Mesothelial cell of epicardium (in vitro differentiated cells): ENCODE measurements at regions not wholly inside any gene's neighbourhood (a gene's known extent, or its start where the extent isn't known, plus 50 kb on each side); places are given as distances from the start of the nearest gene placed in this dataset.

Experiments used
- DNase-seq, 2 experiments: peaks; one replicate each; pipeline ENCODE4 v3.0.0; 2021; ENCODE audit warnings: low spot score in 2 of 2; ENCODE audit not compliant: unreplicated experiment in 2 of 2
- H3K27ac Mint-ChIP-seq: 2 replicates; pipeline ENCODE4 v1.8.0; 2021; ENCODE audit warnings: mixed read lengths
- H3K27me3 Mint-ChIP-seq: 2 replicates; pipeline ENCODE4 v1.8.0; 2021; ENCODE audit warnings: low read depth, mixed read lengths
- H3K36me3 Mint-ChIP-seq: 2 replicates; pipeline ENCODE4 v1.8.0; 2021; ENCODE audit warnings: mixed read lengths
- H3K4me1 Mint-ChIP-seq: 2 replicates; pipeline ENCODE4 v1.8.0; 2021; ENCODE audit warnings: mixed read lengths
- H3K4me3 Mint-ChIP-seq: 2 replicates; pipeline ENCODE4 v1.8.0; 2021; ENCODE audit warnings: mild to moderate bottlenecking, moderate library complexity, mixed read lengths
- H3K9me3 Mint-ChIP-seq: 2 replicates; pipeline ENCODE4 v1.8.0; 2021; ENCODE audit warnings: mixed read lengths
- TF ChIP-seq, protein P1 (sequence below): fragments of 200-600 bp; sonication (generic); IDR thresholded peaks from one replicate; pipeline ENCODE4 v1.5.0; 2021; ENCODE audit warnings: antibody characterized with exemption; ENCODE audit not compliant: unreplicated experiment

DNA sequence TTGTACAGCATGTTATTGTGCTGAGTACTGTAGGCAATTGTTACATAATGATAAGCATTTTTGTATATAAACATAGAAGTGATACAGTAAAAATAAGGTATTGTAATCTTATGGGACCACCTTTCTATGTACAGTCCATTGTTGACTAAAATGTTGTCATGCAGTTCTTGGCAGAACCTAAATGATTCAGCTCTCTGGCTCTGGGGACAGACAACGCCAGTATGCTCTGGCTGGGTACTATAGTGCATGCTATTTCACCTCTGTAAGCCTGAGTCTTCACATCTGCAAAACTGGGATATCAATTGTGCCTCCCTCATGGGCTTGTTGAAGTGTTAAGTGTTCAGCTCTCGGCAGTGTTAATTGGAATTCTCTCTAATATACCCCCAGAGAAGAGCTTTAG, 674.3 kb downstream of the INHBA start:
- no peak overlapping the region for H3K4me3 Mint-ChIP-seq
- TF ChIP-seq, protein P1, sequence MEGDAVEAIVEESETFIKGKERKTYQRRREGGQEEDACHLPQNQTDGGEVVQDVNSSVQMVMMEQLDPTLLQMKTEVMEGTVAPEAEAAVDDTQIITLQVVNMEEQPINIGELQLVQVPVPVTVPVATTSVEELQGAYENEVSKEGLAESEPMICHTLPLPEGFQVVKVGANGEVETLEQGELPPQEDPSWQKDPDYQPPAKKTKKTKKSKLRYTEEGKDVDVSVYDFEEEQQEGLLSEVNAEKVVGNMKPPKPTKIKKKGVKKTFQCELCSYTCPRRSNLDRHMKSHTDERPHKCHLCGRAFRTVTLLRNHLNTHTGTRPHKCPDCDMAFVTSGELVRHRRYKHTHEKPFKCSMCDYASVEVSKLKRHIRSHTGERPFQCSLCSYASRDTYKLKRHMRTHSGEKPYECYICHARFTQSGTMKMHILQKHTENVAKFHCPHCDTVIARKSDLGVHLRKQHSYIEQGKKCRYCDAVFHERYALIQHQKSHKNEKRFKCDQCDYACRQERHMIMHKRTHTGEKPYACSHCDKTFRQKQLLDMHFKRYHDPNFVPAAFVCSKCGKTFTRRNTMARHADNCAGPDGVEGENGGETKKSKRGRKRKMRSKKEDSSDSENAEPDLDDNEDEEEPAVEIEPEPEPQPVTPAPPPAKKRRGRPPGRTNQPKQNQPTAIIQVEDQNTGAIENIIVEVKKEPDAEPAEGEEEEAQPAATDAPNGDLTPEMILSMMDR: no peak
- H3K4me1 Mint-ChIP-seq: peaks cover 8% of the 10 kb centered on the region
- H3K27ac Mint-ChIP-seq: no peak overlapping the region
- H3K27me3 Mint-ChIP-seq: no peaks in the 10 kb centered on the region
- no peaks in the 10 kb centered on the region for H3K36me3 Mint-ChIP-seq
- H3K9me3 Mint-ChIP-seq: no peaks in the 10 kb centered on the region
- no peak for DNase-seq

DNA sequence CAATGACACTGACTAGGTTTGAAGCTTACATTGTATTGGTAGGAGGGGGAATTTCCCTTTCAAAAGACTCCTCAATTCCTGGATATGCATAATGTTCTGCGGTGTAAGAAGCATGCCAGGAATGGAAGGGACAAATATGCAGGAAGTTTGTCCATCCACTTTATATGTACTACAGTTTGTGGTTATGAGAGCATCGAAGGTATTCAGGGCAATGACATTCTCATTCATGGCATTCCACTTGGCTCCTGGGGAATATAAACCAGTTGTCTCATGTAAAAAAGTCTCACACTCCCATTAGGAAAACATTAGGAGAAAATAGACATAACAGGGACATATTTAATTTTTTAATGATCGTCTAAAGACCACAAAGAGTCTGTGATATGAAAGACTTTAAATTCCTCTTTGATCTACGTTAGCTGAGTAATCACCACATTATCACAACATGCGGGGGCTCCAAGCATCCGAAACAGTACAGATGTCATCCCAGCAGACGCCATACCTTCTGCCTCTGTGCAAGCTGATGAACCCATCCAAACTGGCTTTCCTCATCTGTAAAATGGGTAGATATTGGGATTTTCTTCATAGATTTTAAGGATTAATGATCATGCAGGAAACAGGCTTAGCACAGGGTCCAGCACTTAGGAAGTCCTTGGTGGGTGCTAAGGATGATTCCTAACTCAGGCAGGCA, 675.3 kb downstream of the INHBA start:
- Mint-ChIP-seq H3K4me1 (peaks cover 3% of the 10 kb centered on the region), H3K27ac (no peak overlapping the region), H3K27me3 (no peaks in the 10 kb centered on the region), H3K9me3 (no peaks in the 10 kb centered on the region), H3K36me3 (no peaks in the 10 kb centered on the region), H3K4me3 (no peak overlapping the region)
- DNase-seq: no peak
- TF ChIP-seq, protein P1: no peak

DNA sequence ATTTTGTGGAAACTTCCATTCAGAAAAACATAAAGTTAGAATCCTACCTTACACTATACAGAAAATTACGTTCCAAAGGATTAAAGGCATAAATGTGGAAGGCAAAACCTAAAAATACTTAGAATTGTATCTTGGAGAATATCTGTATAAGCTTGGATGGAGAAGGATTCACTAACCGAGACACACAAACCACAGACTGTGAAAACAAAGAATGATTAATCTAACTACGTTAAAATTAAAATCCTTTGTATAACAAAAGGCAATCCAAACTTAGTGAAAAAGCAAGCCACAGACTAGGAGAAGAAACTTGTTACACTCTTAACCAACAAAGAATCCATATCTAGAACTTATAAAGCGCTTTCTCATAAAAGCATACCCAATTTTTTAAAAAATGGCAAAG, 678.8 kb downstream of the INHBA start:
- Mint-ChIP-seq H3K4me3 (no peak overlapping the region), H3K27ac (no peak overlapping the region), H3K36me3 (no peaks in the 10 kb centered on the region), H3K27me3 (no peaks in the 10 kb centered on the region), H3K4me1 (peaks cover 18% of the 10 kb centered on the region), H3K9me3 (no peaks in the 10 kb centered on the region)
- DNase-seq: no peak
- TF ChIP-seq, protein P1: no peak

DNA sequence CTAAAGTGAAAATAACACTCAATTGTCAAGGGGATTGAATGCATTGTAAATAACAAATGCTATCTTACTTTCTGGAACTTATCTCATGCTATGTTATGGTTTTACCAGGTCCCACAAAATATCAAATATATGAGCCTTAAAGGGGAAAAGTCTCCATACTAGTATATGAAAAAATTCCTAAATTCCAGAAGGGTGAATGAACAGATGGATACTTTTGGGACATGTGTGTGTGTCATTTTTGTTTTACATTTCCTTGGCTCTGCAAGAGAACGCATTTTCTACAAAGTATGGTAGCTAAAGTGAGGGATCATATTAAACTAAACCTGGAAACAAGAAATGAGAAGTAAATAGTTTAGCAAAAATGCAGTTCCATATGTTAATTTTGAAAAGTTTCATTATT, 682.8 kb downstream of the INHBA start:
- no peaks in the 10 kb centered on the region for H3K27me3 Mint-ChIP-seq
- TF ChIP-seq, protein P1: no peak
- DNase-seq: no peak
- peaks cover 18% of the 10 kb centered on the region for H3K4me1 Mint-ChIP-seq
- no peak overlapping the region for H3K27ac Mint-ChIP-seq
- H3K9me3 Mint-ChIP-seq: no peaks in the 10 kb centered on the region
- H3K4me3 Mint-ChIP-seq: no peak overlapping the region
- H3K36me3 Mint-ChIP-seq: no peaks in the 10 kb centered on the region

DNA sequence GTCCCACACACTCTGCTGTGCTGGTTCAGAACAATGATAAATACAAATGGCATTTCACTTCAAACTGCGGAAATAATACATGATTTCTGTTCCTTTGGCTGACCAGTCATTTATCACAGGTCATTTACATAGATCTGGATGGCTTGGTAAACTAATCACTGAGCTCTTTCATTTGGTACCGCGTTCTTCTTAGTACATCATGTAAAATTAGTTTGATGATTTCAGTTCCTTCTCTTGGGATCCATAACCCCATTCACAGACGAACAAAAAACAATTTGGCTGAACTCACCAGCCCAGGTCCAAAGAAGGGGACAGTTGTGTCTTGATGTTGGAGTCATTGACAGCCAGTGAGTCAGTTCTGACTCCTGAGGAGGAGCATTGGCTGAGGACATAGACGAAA, 689.8 kb downstream of the INHBA start:
- H3K27ac Mint-ChIP-seq: no peak overlapping the region
- no peaks in the 10 kb centered on the region for H3K4me1 Mint-ChIP-seq
- H3K4me3 Mint-ChIP-seq: no peak overlapping the region
- H3K36me3 Mint-ChIP-seq: no peaks in the 10 kb centered on the region
- no peak for DNase-seq
- peaks cover 16% of the 10 kb centered on the region for H3K9me3 Mint-ChIP-seq
- TF ChIP-seq, protein P1: no peak
- no peaks in the 10 kb centered on the region for H3K27me3 Mint-ChIP-seq

DNA sequence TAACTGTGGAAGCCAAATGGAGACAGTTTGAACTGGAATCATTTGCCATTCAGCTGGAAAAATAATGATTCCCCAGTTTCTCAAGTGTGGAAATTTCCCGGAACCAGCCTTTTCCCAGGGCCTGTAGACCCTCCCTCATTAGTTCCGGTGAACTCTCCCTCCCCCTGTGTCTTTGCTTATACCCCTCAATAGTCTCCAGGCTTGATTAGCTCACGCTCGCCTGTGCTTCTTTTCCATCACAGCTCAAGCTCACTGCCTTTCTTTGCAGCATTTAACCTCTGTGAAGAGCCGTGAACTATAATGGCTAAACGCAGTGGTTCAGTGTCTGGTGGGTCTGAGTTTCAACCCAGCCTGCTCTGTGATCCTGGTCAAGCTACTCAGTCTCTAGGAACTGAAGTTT, 690.8 kb downstream of the INHBA start:
- Mint-ChIP-seq H3K36me3 (no peaks in the 10 kb centered on the region), H3K27ac (no peak overlapping the region), H3K4me1 (no peaks in the 10 kb centered on the region), H3K27me3 (no peaks in the 10 kb centered on the region), H3K9me3 (peaks cover 16% of the 10 kb centered on the region), H3K4me3 (no peak overlapping the region)
- TF ChIP-seq, protein P1: no peak
- DNase-seq: no peak
